Smooth muscle cell (in vitro differentiated cells): ENCODE measurements at regions not wholly inside any gene's neighbourhood (a gene's known extent, or its start where the extent isn't known, plus 50 kb on each side); places are given as distances from the start of the nearest gene placed in this dataset.
A peak's percentile ranks its signal among the peaks of the same experiment; 100 is the strongest.

Experiments
- DNase-seq: peaks from one replicate; lab custom pipeline; 2025; ENCODE audit not compliant: unreplicated experiment; lab: John Stamatoyannopoulos, UW
- H2AFZ ChIP-seq: fragments of 200-600 bp; sonication (generic); 2 replicates; pipeline ENCODE4 v1.6.0; 2016; ENCODE audit warnings: antibody characterized with exemption, low read depth, mild to moderate bottlenecking
- H3F3A ChIP-seq: fragments of 200-600 bp; sonication (generic); 2 replicates; pipeline ENCODE4 v1.6.0; 2017; ENCODE audit warnings: antibody characterized with exemption, low read depth
- H3K27ac ChIP-seq: fragments of 200-600 bp; sonication (generic); 2 replicates; pipeline ENCODE4 v1.5.1; 2016; ENCODE audit warnings: low read depth, mild to moderate bottlenecking
- H3K27me3 ChIP-seq: fragments of 200-600 bp; sonication (generic); 2 replicates; pipeline ENCODE4 v1.6.1; 2016; ENCODE audit warnings: low read depth, mild to moderate bottlenecking
- H3K36me3 ChIP-seq: fragments of 200-600 bp; sonication (generic); 2 replicates; pipeline ENCODE4 v1.5.1; 2016; ENCODE audit warnings: low read depth
- H3K4me1 ChIP-seq: fragments of 200-600 bp; sonication (generic); 2 replicates; pipeline ENCODE4 v1.5.1; 2016; ENCODE audit warnings: low read depth
- H3K4me2 ChIP-seq: fragments of 200-600 bp; sonication (generic); 2 replicates; pipeline ENCODE4 v1.6.0; 2016; ENCODE audit warnings: mild to moderate bottlenecking
- H3K4me3 ChIP-seq: fragments of 200-600 bp; sonication (generic); 2 replicates; pipeline ENCODE4 v1.5.1; 2016; ENCODE audit warnings: mild to moderate bottlenecking
- H3K79me2 ChIP-seq: fragments of 200-600 bp; sonication (generic); 2 replicates; pipeline ENCODE4 v1.6.0; 2016; ENCODE audit warnings: low read depth, mild to moderate bottlenecking
- H3K9ac ChIP-seq: fragments of 200-600 bp; sonication (generic); 2 replicates; pipeline ENCODE4 v1.6.0; 2016; ENCODE audit warnings: low read depth
- H3K9me3 ChIP-seq: fragments of 200-600 bp; sonication (generic); replicated peaks from 2 replicates; pipeline ENCODE4 v1.5.1; 2016; ENCODE audit warnings: low read depth
- H4K20me1 ChIP-seq: fragments of 200-600 bp; sonication (generic); 2 replicates; pipeline ENCODE4 v1.6.0; 2016; ENCODE audit warnings: low read depth
- CTCF ChIP-seq: fragments of 200-600 bp; sonication (generic); IDR thresholded peaks from 2 replicates; pipeline ENCODE4 v1.5.1; 2017; ENCODE audit warnings: borderline replicate concordance, mild to moderate bottlenecking, antibody characterized with exemption; ENCODE audit not compliant: insufficient read depth, poor library complexity, severe bottlenecking
- WGBS: methylation state at CpG from one replicate; pipeline ENCODE4 v1.1.7; 2016; ENCODE audit warnings: low lambda C conversion rate; 5-methylcytosine and 5-hydroxymethylcytosine counted together

GRCh38 chr4:114335339-114335738, 263.3 kb upstream of the UGT8 start:
- no peaks in the 10 kb centered on the region for H3K9me3 ChIP-seq
- H4K20me1 ChIP-seq = no peaks in the 10 kb centered on the region
- no peak overlapping the region for H3K9ac ChIP-seq
- no peak overlapping the region for H3K4me3 ChIP-seq
- H3K4me2 ChIP-seq = no peak overlapping the region
- no peak for DNase-seq
- no peaks in the 10 kb centered on the region for H3K4me1 ChIP-seq
- no peaks in the 10 kb centered on the region for H3F3A ChIP-seq
- no peak overlapping the region for H2AFZ ChIP-seq
- no peaks in the 10 kb centered on the region for H3K27me3 ChIP-seq
- TF ChIP-seq CTCF = no peak
- no peaks in the 10 kb centered on the region for H3K79me2 ChIP-seq
- no peak overlapping the region for H3K27ac ChIP-seq
- H3K36me3 ChIP-seq = no peaks in the 10 kb centered on the region

GRCh38 chr4:114343015-114343414, 255.6 kb upstream of the UGT8 start:
- Histone ChIP-seq H3K9ac (no peak overlapping the region), H3K4me1 (no peaks in the 10 kb centered on the region), H3K9me3 (no peaks in the 10 kb centered on the region), H3K4me2 (no peak overlapping the region), H3K36me3 (no peaks in the 10 kb centered on the region), H3F3A (no peaks in the 10 kb centered on the region), H3K79me2 (no peaks in the 10 kb centered on the region), H4K20me1 (no peaks in the 10 kb centered on the region), H2AFZ (no peak overlapping the region), H3K27ac (no peak overlapping the region), H3K4me3 (no peak overlapping the region), H3K27me3 (no peaks in the 10 kb centered on the region)
- no peak for TF ChIP-seq CTCF
- no peak for DNase-seq

- H3F3A ChIP-seq = no peaks in the 10 kb centered on the region
- no peak overlapping the region for H2AFZ ChIP-seq
- no peak for DNase-seq
- H3K27ac ChIP-seq = peak overlapping the region; percentile 29
- no peaks in the 10 kb centered on the region for H3K9me3 ChIP-seq
- no peaks in the 10 kb centered on the region for H3K79me2 ChIP-seq
- H3K36me3 ChIP-seq = no peaks in the 10 kb centered on the region
- no peak overlapping the region for H3K4me3 ChIP-seq
- peak overlapping the region; percentile 41 for H3K4me2 ChIP-seq
- no peaks in the 10 kb centered on the region for H4K20me1 ChIP-seq
- H3K9ac ChIP-seq = no peak overlapping the region
- no peak for TF ChIP-seq CTCF
- WGBS = 100% methylated on average over 2 of the region's 2 CpGs
- no peaks in the 10 kb centered on the region for H3K27me3 ChIP-seq
- no peaks in the 10 kb centered on the region for H3K4me1 ChIP-seq
These were observed 248.9 kb upstream of the UGT8 start for GRCh38 chr4:114349543-114350175.

GRCh38 chr4:114358901-114359300, 239.7 kb upstream of the UGT8 start:
- DNase-seq = no peak
- H3K27ac ChIP-seq = no peak overlapping the region

More at GRCh38 chr4:114358901-114359300, 239.7 kb upstream of the UGT8 start:
- H3K4me3 ChIP-seq = no peak overlapping the region
- TF ChIP-seq CTCF = no peak
- no peak overlapping the region for H3K4me2 ChIP-seq
- no peaks in the 10 kb centered on the region for H3K79me2 ChIP-seq
- no peak overlapping the region for H2AFZ ChIP-seq
- H3K36me3 ChIP-seq = no peaks in the 10 kb centered on the region
- no peaks in the 10 kb centered on the region for H3K9me3 ChIP-seq
- H3K4me1 ChIP-seq = no peaks in the 10 kb centered on the region
- H4K20me1 ChIP-seq = no peaks in the 10 kb centered on the region
- H3F3A ChIP-seq = no peaks in the 10 kb centered on the region
- H3K27me3 ChIP-seq = no peaks in the 10 kb centered on the region
- no peak overlapping the region for H3K9ac ChIP-seq
